ENCODE measurements at regions not wholly inside any gene's neighbourhood (a gene's known extent, or its start where the extent isn't known, plus 50 kb on each side); places are given as distances from the start of the nearest gene placed in this dataset.

DNA sequence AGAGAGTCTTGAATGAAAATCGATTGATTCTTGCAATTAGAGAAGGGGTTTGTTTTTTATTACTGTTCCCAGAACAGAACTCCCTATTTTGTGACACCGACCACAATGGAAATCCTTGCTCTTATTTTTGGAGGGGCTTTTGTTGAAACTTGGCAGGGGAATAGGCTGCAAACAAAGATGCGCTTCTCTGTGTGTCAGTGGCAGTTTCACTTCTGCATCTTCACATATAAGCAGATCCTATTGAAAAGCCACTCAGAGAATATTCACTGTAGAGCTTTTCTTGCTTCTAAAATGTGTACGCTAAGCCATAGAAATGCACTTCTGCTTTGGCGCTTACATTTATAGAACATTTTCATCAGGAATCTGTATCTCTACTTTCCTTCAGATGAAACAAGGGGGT is 1822.4 kb upstream of the SEL1L start:
- Histone ChIP-seq H3K27me3 (replicated peaks; ENCODE audit: control insufficient read depth, insufficient read depth, low read length) (no peaks in the 10 kb centered on the region), H3K4me3 (replicated peaks; ENCODE audit: low read depth, low read length) (no peak overlapping the region), H3K36me3 (ENCODE audit: control insufficient read depth, insufficient read depth, low read length) (no peaks in the 10 kb centered on the region)
- TF ChIP-seq CTCF (IDR thresholded peaks at IDR 0.05; ENCODE audit: insufficient read depth, low read length, poor library complexity, severe bottlenecking) = no peak
- DNase-seq (ENCODE audit: extremely low read depth, insufficient read length) = no peak

DNA sequence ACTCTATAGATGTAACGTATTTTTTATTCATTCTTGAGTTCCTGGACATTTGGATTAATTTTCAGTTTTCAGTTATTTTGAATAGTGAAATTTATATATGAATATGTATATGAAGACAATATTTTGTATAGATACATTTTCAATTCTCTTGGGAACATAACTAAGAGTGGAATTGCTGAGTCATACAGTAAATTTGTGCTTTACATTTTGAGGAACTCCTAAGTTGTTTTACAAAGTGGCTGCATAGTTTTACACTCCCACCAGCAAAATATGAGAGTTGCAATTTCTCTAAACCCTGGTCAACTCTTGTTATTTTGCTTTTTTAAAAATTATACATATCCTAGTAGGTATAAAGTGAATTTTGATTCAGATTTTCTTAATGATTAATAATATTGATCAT is 1838.6 kb upstream of the SEL1L start:
- Histone ChIP-seq H3K36me3 (ENCODE audit: control insufficient read depth, insufficient read depth, low read length) (no peaks in the 10 kb centered on the region), H3K27me3 (replicated peaks; ENCODE audit: control insufficient read depth, insufficient read depth, low read length) (no peaks in the 10 kb centered on the region), H3K4me3 (replicated peaks; ENCODE audit: low read depth, low read length) (no peak overlapping the region)
- no peak for DNase-seq (ENCODE audit: extremely low read depth, insufficient read length)
- TF ChIP-seq CTCF (IDR thresholded peaks at IDR 0.05; ENCODE audit: insufficient read depth, low read length, poor library complexity, severe bottlenecking) = no peak

- no peaks in the 10 kb centered on the region for H3K27me3 ChIP-seq (replicated peaks; ENCODE audit: control insufficient read depth, insufficient read depth, low read length)
- H3K4me3 ChIP-seq (replicated peaks; ENCODE audit: low read depth, low read length) = no peak overlapping the region
- no peak for DNase-seq (ENCODE audit: extremely low read depth, insufficient read length)
- no peak for TF ChIP-seq CTCF (IDR thresholded peaks at IDR 0.05; ENCODE audit: insufficient read depth, low read length, poor library complexity, severe bottlenecking)
- no peaks in the 10 kb centered on the region for H3K36me3 ChIP-seq (ENCODE audit: control insufficient read depth, insufficient read depth, low read length)
Observed at GRCh38 chr14:83379436-83379835, 1845.8 kb upstream of the SEL1L start.

DNA sequence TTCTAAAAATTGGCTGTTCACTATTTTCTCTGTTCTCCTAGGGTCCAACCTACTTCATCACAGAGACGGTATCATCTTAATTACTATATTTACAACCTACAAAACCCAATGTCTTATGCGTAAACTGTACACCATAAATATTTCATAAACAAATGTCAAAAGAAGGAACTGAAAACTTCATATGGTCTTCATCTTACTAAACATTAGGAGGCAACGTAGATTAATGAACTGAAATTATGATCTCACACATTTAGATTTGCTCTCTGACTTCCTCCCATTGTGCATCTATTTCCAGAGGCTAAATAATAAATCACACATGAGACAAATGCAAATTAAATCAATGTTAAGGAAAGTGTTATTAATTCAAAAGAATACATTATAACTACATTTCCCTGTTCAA is 1850.6 kb upstream of the SEL1L start:
- DNase-seq (ENCODE audit: extremely low read depth, insufficient read length) = no peak
- no peak for TF ChIP-seq CTCF (IDR thresholded peaks at IDR 0.05; ENCODE audit: insufficient read depth, low read length, poor library complexity, severe bottlenecking)
- no peaks in the 10 kb centered on the region for H3K27me3 ChIP-seq (replicated peaks; ENCODE audit: control insufficient read depth, insufficient read depth, low read length)
- H3K4me3 ChIP-seq (replicated peaks; ENCODE audit: low read depth, low read length) = no peak overlapping the region
- no peaks in the 10 kb centered on the region for H3K36me3 ChIP-seq (ENCODE audit: control insufficient read depth, insufficient read depth, low read length)

DNA sequence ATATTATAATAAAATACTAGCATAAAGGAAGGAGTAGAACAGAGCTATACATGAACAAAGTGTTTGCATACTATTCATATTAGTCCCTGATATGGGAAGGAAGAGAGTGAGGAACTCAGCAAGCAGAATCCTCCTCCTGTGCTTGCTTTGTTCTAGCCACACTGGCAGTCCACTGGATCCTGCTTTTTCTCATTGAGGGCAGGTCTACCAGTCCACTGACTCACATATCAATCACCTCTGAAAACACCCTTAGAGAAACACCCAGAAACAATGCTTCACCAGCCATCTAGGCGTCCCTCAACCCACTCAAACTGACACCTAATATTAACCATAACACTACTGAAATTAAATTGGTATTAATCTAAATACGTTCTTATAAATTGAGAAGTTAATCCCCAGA is 1861.7 kb upstream of the SEL1L start:
- DNase-seq (ENCODE audit: extremely low read depth, insufficient read length) = no peak
- TF ChIP-seq CTCF (IDR thresholded peaks at IDR 0.05; ENCODE audit: insufficient read depth, low read length, poor library complexity, severe bottlenecking) = no peak
- Histone ChIP-seq H3K36me3 (ENCODE audit: control insufficient read depth, insufficient read depth, low read length) (no peaks in the 10 kb centered on the region), H3K27me3 (replicated peaks; ENCODE audit: control insufficient read depth, insufficient read depth, low read length) (no peaks in the 10 kb centered on the region), H3K4me3 (replicated peaks; ENCODE audit: low read depth, low read length) (no peak overlapping the region)

DNA sequence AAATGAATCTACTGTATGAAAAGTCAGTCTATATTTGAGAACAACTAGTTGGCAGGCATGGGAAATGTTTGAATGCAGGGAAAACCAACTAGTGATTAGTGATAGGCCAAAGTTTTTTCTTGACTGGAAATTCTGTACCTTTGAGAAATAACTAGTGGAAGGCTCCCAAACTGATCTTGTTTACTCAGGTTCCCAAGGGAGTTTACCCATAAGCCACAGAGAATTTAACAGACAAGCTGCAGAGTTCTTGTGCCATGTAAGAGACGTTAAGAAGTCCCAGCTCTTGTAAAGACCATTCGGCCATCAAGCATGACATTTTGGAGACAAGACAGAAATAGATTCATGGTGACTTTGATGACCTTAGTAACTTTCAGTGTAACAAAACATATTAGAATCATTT is 1882.8 kb upstream of the SEL1L start:
- TF ChIP-seq CTCF (IDR thresholded peaks at IDR 0.05; ENCODE audit: insufficient read depth, low read length, poor library complexity, severe bottlenecking) = no peak
- DNase-seq (ENCODE audit: extremely low read depth, insufficient read length) = no peak
- Histone ChIP-seq H3K36me3 (ENCODE audit: control insufficient read depth, insufficient read depth, low read length) (no peaks in the 10 kb centered on the region), H3K27me3 (replicated peaks; ENCODE audit: control insufficient read depth, insufficient read depth, low read length) (no peaks in the 10 kb centered on the region), H3K4me3 (replicated peaks; ENCODE audit: low read depth, low read length) (no peak overlapping the region)
